Suprapubic skin (tissue), 4 donors: ENCODE measurements at regions not wholly inside any gene's neighbourhood (a gene's known extent, or its start where the extent isn't known, plus 50 kb on each side); places are given as distances from the start of the nearest gene placed in this dataset.

Experiments used
- POLR2A ChIP-seq, 2 donors: fragments of 450-650 bp; IDR thresholded peaks; one replicate each; pipeline ENCODE4 v1.6.1; 2017; ENCODE audit warnings: antibody characterized with exemption in 2 of 2, mild to moderate bottlenecking in 2 of 2, moderate library complexity in 2 of 2
- POLR2AphosphoS5 ChIP-seq, 3 donors: sonication (generic); formaldehyde crosslinking; IDR thresholded peaks; one replicate each; pipeline ENCODE4 v1.6.1; 2017; ENCODE audit warnings: antibody characterized with exemption in 3 of 3
- TF ChIP-seq, protein P1 (sequence below), 2 donors: fragments of 200-600 bp in 1 of 2; fragments of 450-650 bp in 1 of 2; sonication (generic) in 1 of 2; IDR thresholded peaks; one replicate each; pipeline ENCODE4 v1.5.1; 2016 to 2019; ENCODE audit warnings: antibody characterized with exemption in 2 of 2, mild to moderate bottlenecking in 1 of 2, moderate library complexity in 1 of 2

DNA sequence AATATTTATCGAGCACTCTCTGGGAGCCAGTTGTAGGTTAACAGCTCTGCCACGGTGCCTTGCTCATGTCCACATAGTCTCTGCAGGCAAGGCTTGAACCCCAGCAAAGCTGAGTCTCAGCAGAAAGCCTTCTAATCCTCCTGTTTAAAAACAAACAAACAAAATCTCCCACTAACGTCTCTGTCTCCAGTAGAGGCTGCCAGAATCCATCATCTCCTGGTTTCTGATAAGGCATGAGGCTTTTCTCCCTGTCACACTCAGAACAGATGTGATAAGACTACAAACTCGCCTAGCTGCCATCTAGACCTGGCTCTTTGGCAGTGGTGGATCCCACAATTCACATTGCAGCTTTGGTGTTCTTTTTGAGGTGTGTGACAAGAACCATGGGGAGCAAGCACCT lies 813.2 kb downstream of the AACS start:
- TF ChIP-seq POLR2AphosphoS5 (IDR thresholded peaks at IDR 0.05) (no peak), POLR2A (IDR thresholded peaks at IDR 0.05) (no peak)
- TF ChIP-seq, protein P1, sequence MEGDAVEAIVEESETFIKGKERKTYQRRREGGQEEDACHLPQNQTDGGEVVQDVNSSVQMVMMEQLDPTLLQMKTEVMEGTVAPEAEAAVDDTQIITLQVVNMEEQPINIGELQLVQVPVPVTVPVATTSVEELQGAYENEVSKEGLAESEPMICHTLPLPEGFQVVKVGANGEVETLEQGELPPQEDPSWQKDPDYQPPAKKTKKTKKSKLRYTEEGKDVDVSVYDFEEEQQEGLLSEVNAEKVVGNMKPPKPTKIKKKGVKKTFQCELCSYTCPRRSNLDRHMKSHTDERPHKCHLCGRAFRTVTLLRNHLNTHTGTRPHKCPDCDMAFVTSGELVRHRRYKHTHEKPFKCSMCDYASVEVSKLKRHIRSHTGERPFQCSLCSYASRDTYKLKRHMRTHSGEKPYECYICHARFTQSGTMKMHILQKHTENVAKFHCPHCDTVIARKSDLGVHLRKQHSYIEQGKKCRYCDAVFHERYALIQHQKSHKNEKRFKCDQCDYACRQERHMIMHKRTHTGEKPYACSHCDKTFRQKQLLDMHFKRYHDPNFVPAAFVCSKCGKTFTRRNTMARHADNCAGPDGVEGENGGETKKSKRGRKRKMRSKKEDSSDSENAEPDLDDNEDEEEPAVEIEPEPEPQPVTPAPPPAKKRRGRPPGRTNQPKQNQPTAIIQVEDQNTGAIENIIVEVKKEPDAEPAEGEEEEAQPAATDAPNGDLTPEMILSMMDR (IDR thresholded peaks at IDR 0.05) = no peak
